CD14-positive monocyte (primary cell): ENCODE measurements at regions not wholly inside any gene's neighbourhood (a gene's known extent, or its start where the extent isn't known, plus 50 kb on each side); places are given as distances from the start of the nearest gene placed in this dataset.
"Not testable (repeated sequence)": the region's sequence is repeated elsewhere in the genome, so short reads cannot be mapped to it uniquely, and the experiment has no call there.

Experiments used
- DNase-seq, 3 donors: peaks; one replicate each; pipeline ENCODE4 v3.0.0-alpha.2; 2011 to 2022
- H2AFZ ChIP-seq: 2 replicates; pipeline ENCODE4 v1.6.0; 2012; ENCODE audit warnings: mild to moderate bottlenecking, low read depth, low read length, inconsistent platforms; ENCODE audit not compliant: insufficient read depth, poor library complexity, severe bottlenecking
- H3K27ac ChIP-seq, 2 donors: 1 replicate in 1 of 2; 2 replicates in 1 of 2; pipeline ENCODE4 v1.5.1; 2012 to 2013; ENCODE audit warnings: low read length in 2 of 2, control low read depth in 1 of 2, inconsistent platforms in 1 of 2, low read depth in 1 of 2, mild to moderate bottlenecking in 1 of 2
- H3K27me3 ChIP-seq, 2 donors: one replicate each; pipeline versions ENCODE4 v1.6.0 to v1.6.1; 2011 to 2013; ENCODE audit warnings: low read length in 2 of 2; ENCODE audit not compliant: control insufficient read depth in 2 of 2, insufficient read depth in 2 of 2
- H3K36me3 ChIP-seq, 2 donors: replicated peaks in 1 of 2; 1 replicate in 1 of 2; 2 replicates in 1 of 2; pipeline versions ENCODE4 v1.5.1 to v1.6.1; 2012 to 2013; ENCODE audit warnings: low read length in 2 of 2, control low read depth in 1 of 2, inconsistent platforms in 1 of 2, mild to moderate bottlenecking in 1 of 2; ENCODE audit not compliant: insufficient read depth in 2 of 2, control insufficient read depth in 1 of 2
- H3K4me1 ChIP-seq, 2 donors: 1 replicate in 1 of 2; 2 replicates in 1 of 2; pipeline versions ENCODE4 v1.5.1 to v1.6.1; 2012 to 2013; ENCODE audit warnings: low read length in 2 of 2, control low read depth in 1 of 2, inconsistent platforms in 1 of 2, mild to moderate bottlenecking in 1 of 2, moderate library complexity in 1 of 2; ENCODE audit not compliant: insufficient read depth in 2 of 2, control insufficient read depth in 1 of 2
- H3K4me2 ChIP-seq: replicated peaks from 2 replicates; pipeline ENCODE3; 2012; ENCODE audit warnings: low read length, moderate library complexity, mild to moderate bottlenecking; ENCODE audit not compliant: poor library complexity, severe bottlenecking; ENCODE audit errors: extremely low read depth
- H3K4me3 ChIP-seq, 3 experiments: fragments of 200-600 bp in 1 of 3; sonication (generic) in 1 of 3; replicated peaks in 1 of 3; 1 replicate in 2 of 3; 2 replicates in 1 of 3; pipeline ENCODE4 v1.5.1; 2011 to 2013; ENCODE audit warnings: low read length in 3 of 3, mild to moderate bottlenecking in 3 of 3, control low read depth in 2 of 3, low read depth in 2 of 3, inconsistent platforms in 1 of 3, moderate library complexity in 1 of 3
- H3K79me2 ChIP-seq: 2 replicates; pipeline ENCODE4 v1.6.0; 2012; ENCODE audit warnings: mild to moderate bottlenecking, control low read depth, inconsistent platforms, low read length, moderate library complexity; ENCODE audit not compliant: insufficient read depth
- H3K9ac ChIP-seq: 2 replicates; pipeline ENCODE4 v1.6.0; 2017; ENCODE audit warnings: low read length, mild to moderate bottlenecking; ENCODE audit not compliant: insufficient read depth, poor library complexity, severe bottlenecking
- H3K9me3 ChIP-seq, 2 donors: replicated peaks in 1 of 2; 1 replicate in 1 of 2; 2 replicates in 1 of 2; pipeline versions ENCODE4 v1.5.1 to v1.6.1; 2012 to 2013; ENCODE audit warnings: low read length in 2 of 2, control low read depth in 1 of 2; ENCODE audit not compliant: control insufficient read depth in 1 of 2, insufficient read depth in 1 of 2
- H4K20me1 ChIP-seq: 2 replicates; pipeline ENCODE4 v1.6.0; 2012; ENCODE audit warnings: mild to moderate bottlenecking, low read length, control low read depth, moderate library complexity; ENCODE audit not compliant: insufficient read depth
- H3K27ac Mint-ChIP-seq, 7 donors: one replicate each; pipeline ENCODE4 v1.8.0; 2020; ENCODE audit warnings: mild to moderate bottlenecking in 7 of 7, mixed read lengths in 7 of 7, moderate library complexity in 6 of 7, inconsistent platforms in 2 of 7
- H3K27me3 Mint-ChIP-seq, 3 donors: one replicate each; pipeline ENCODE4 v1.8.0; 2021 to 2022; ENCODE audit warnings: low read depth in 3 of 3, mild to moderate bottlenecking in 3 of 3, mixed read lengths in 3 of 3, moderate library complexity in 3 of 3, inconsistent platforms in 1 of 3
- H3K36me3 Mint-ChIP-seq, 2 donors: one replicate each; pipeline ENCODE4 v1.8.0; 2020; ENCODE audit warnings: mixed read lengths in 2 of 2, inconsistent platforms in 1 of 2, mild to moderate bottlenecking in 1 of 2
- H3K4me1 Mint-ChIP-seq: one replicate; pipeline ENCODE4 v1.8.0; 2020; ENCODE audit warnings: mild to moderate bottlenecking, mixed read lengths
- H3K4me3 Mint-ChIP-seq, 2 donors: one replicate each; pipeline ENCODE4 v1.8.0; 2020; ENCODE audit warnings: mild to moderate bottlenecking in 2 of 2, mixed read lengths in 2 of 2, moderate library complexity in 1 of 2
- H3K9me3 Mint-ChIP-seq, 7 donors: one replicate each; pipeline ENCODE4 v1.8.0; 2020 to 2022; ENCODE audit warnings: mixed read lengths in 7 of 7, mild to moderate bottlenecking in 6 of 7, moderate library complexity in 6 of 7, inconsistent platforms in 2 of 7
- CTCF ChIP-seq: fragments of 200-600 bp; IDR thresholded peaks from one replicate; pipeline ENCODE4 v1.8.0; 2022; ENCODE audit warnings: antibody characterized with exemption, mild to moderate bottlenecking
- WGBS: methylation state at CpG from one replicate; pipeline ENCODE4 v1.1.5; 2013; ENCODE audit warnings: missing lambda C conversion rate; ENCODE audit not compliant: insufficient coverage; 5-methylcytosine and 5-hydroxymethylcytosine counted together
- intact Hi-C, 2 donors: fragments of 100-400 bp; cut with micrococcal nuclease; formaldehyde crosslinking; loops; one replicate each; pipeline versions ENCODE4 v1.15.0 to v1.15.1; 2023

- H3K9ac ChIP-seq, DNase-seq, H2AFZ ChIP-seq, H3K36me3 ChIP-seq, H3K27me3 ChIP-seq, H3K4me3 Mint-ChIP-seq, H3K4me1 ChIP-seq, H3K4me2 ChIP-seq, H3K79me2 ChIP-seq, H3K36me3 Mint-ChIP-seq, H3K27me3 Mint-ChIP-seq, H3K4me3 ChIP-seq, H4K20me1 ChIP-seq, intact Hi-C loops, H3K27ac Mint-ChIP-seq, H3K27ac ChIP-seq, H3K9me3 ChIP-seq, H3K4me1 Mint-ChIP-seq: not testable (repeated sequence)
- peaks cover 0 to 17% (median 4%) of the 10 kb centered on the region in 7 donors for H3K9me3 Mint-ChIP-seq
- WGBS, result no CpG with 5 or more reads among the region's 1 CpG
Measured at GRCh38 chr5:118569596-118569995, 418.8 kb downstream of the DTWD2 start.

GRCh38 chr5:118565335-118565971, 422.9 kb downstream of the DTWD2 start:
- no peaks in the 10 kb centered on the region for H3K4me1 ChIP-seq
- no peak overlapping the region for H3K27ac Mint-ChIP-seq
- H3K4me3 Mint-ChIP-seq, result no peak overlapping the region
- H3K4me3 ChIP-seq, result no peak overlapping the region
- no peaks in the 10 kb centered on the region for H3K36me3 Mint-ChIP-seq
- peaks cover 0 to 15% (median 3%) of the 10 kb centered on the region in 7 donors for H3K9me3 Mint-ChIP-seq
- H3K27me3 ChIP-seq, result no peaks in the 10 kb centered on the region
- peaks cover under 1 to 5% (median 2%) of the 10 kb centered on the region in 3 donors for H3K27me3 Mint-ChIP-seq
- H3K27ac ChIP-seq, result no peak overlapping the region
- H3K79me2 ChIP-seq, result no peaks in the 10 kb centered on the region
- H3K9ac ChIP-seq, result no peak overlapping the region
- no peak for DNase-seq
- intact Hi-C loops, result no loop called here
- H3K4me2 ChIP-seq, result no peak overlapping the region
- no peaks in the 10 kb centered on the region for H4K20me1 ChIP-seq
- H3K36me3 ChIP-seq, result no peaks in the 10 kb centered on the region
- no peak overlapping the region for H2AFZ ChIP-seq
- no peaks in the 10 kb centered on the region for H3K9me3 ChIP-seq
- H3K4me1 Mint-ChIP-seq, result peaks cover 4% of the 10 kb centered on the region
- 92% methylated on average over 8 of the region's 12 CpGs for WGBS
- no peak for TF ChIP-seq CTCF
